Stimulated activated CD8-positive, alpha-beta memory T cell treated with anti-CD3 and anti-CD28 coated beads, Interleukin-15, amount 100 ng/mL, for 48 hours (primary cell): ENCODE measurements at regions not wholly inside any gene's neighbourhood (a gene's known extent, or its start where the extent isn't known, plus 50 kb on each side); places are given as distances from the start of the nearest gene placed in this dataset.
"Not testable (repeated sequence)": the region's sequence is repeated elsewhere in the genome, so short reads cannot be mapped to it uniquely, and the experiment has no call there.

Experiments used
- DNase-seq, 2 donors: peaks; one replicate each; pipeline ENCODE4 v3.0.0-alpha.2; 2020; ENCODE audit warnings: low read depth in 2 of 2

- DNase-seq: no peak
Measured at GRCh38 chr15:81825136-81825535, 220.7 kb downstream of the MEX3B start.

GRCh38 chr15:81822587-81822986 lies 223.2 kb downstream of the MEX3B start:
- not testable (repeated sequence) for DNase-seq

GRCh38 chr15:81819924-81820635 lies 225.7 kb downstream of the MEX3B start:
- DNase-seq: no peak

GRCh38 chr15:81814882-81815455 lies 230.8 kb downstream of the MEX3B start:
- DNase-seq: no peak

GRCh38 chr15:81813215-81813614 lies 232.6 kb downstream of the MEX3B start:
- DNase-seq: no peak

- DNase-seq: no peak
Measured at GRCh38 chr15:81812456-81812855, 233.4 kb downstream of the MEX3B start.

- no peak for DNase-seq
Measured at GRCh38 chr15:81811736-81812135, 234.1 kb downstream of the MEX3B start.

- DNase-seq: peak in 1 of 2 donors; percentile 2
Measured at GRCh38 chr15:81809543-81809942, 236.3 kb downstream of the MEX3B start.

- DNase-seq: no peak
Measured at GRCh38 chr15:81807806-81808205, 238.0 kb downstream of the MEX3B start.

- no peak for DNase-seq
Measured at GRCh38 chr15:81807186-81807585, 238.6 kb downstream of the MEX3B start.

GRCh38 chr15:81795899-81796298 lies 249.9 kb downstream of the MEX3B start:
- DNase-seq: no peak

GRCh38 chr15:81792646-81793045 lies 253.2 kb downstream of the MEX3B start:
- no peak for DNase-seq

- not testable (repeated sequence) for DNase-seq
Measured at GRCh38 chr15:81791322-81791721, 254.5 kb downstream of the MEX3B start.

- DNase-seq: no peak
Measured at GRCh38 chr15:81789403-81789802, 256.4 kb downstream of the MEX3B start.

- no peak for DNase-seq
Measured at GRCh38 chr15:81786776-81787175, 259.0 kb downstream of the MEX3B start.

GRCh38 chr15:81785679-81786078 lies 260.1 kb downstream of the MEX3B start:
- DNase-seq: no peak

GRCh38 chr15:81785181-81785580 lies 260.6 kb downstream of the MEX3B start:
- no peak for DNase-seq

- DNase-seq: no peak
Measured at GRCh38 chr15:81784751-81785150, 261.1 kb downstream of the MEX3B start.

GRCh38 chr15:81783586-81783985 lies 262.2 kb downstream of the MEX3B start:
- no peak for DNase-seq

GRCh38 chr15:81783076-81783475 lies 262.7 kb downstream of the MEX3B start:
- DNase-seq: no peak

- no peak for DNase-seq
Measured at GRCh38 chr15:81781395-81781794, 264.4 kb downstream of the MEX3B start.

GRCh38 chr15:81780966-81781365 lies 264.9 kb downstream of the MEX3B start:
- DNase-seq: no peak

GRCh38 chr15:81779181-81779580 lies 266.6 kb downstream of the MEX3B start:
- DNase-seq: no peak

- no peak for DNase-seq
Measured at GRCh38 chr15:81777546-81777945, 268.3 kb downstream of the MEX3B start.
